IMR-90 (cell line): ENCODE measurements at regions not wholly inside any gene's neighbourhood (a gene's known extent, or its start where the extent isn't known, plus 50 kb on each side); places are given as distances from the start of the nearest gene placed in this dataset.

Source experiments
- ATAC-seq: fragments of 200-7000 bp; cut with Tn5 transposase; 2 replicates; pipeline ENCODE4 v1.9.1; 2020; ENCODE audit warnings: low read depth, mild to moderate bottlenecking, moderate library complexity
- BruUV-seq: library from RNA; stranded (reverse); fragments of 400-500 nt; replicated peaks from 2 replicates; lab custom pipeline; 2021; lab: Mats Ljungman, UMichigan
- CTCF ChIA-PET: fragments of 300-600 bp; formaldehyde crosslinking; extraction: SDS; loops from one replicate; lab custom pipeline; 2021; ENCODE audit warnings: antibody characterized with exemption; lab: Yijun Ruan, JAX
- POLR2A ChIA-PET: fragments of 300-600 bp; sonication (Branson Sonifier 250); formaldehyde crosslinking; loops from one replicate; lab custom pipeline; 2022; ENCODE audit warnings: antibody characterized with exemption; ENCODE audit not compliant: unreplicated experiment; lab: Charles Lee
- DNase-seq: peaks from one replicate; pipeline ENCODE4 v3.0.0; 2013
- H2AFZ ChIP-seq: replicated peaks from 2 replicates; pipeline ENCODE3; 2013; ENCODE audit warnings: low read length, mild to moderate bottlenecking; ENCODE audit not compliant: poor library complexity
- H2AK5ac ChIP-seq: 2 replicates; pipeline ENCODE4 v1.6.1; 2013; ENCODE audit warnings: low read depth, low read length, inconsistent platforms
- H2AK9ac ChIP-seq: replicated peaks from 2 replicates; pipeline ENCODE3; 2013; ENCODE audit warnings: mild to moderate bottlenecking, low read depth, low read length, moderate library complexity; ENCODE audit not compliant: poor library complexity
- H2BK120ac ChIP-seq: 2 replicates; pipeline ENCODE4 v1.6.1; 2013; ENCODE audit warnings: low read depth, low read length, inconsistent platforms
- H2BK15ac ChIP-seq: 3 replicates; pipeline ENCODE4 v1.6.1; 2013; ENCODE audit warnings: low read depth, low read length, inconsistent platforms
- H2BK20ac ChIP-seq: 2 replicates; pipeline ENCODE4 v1.6.1; 2013; ENCODE audit warnings: low read depth, mild to moderate bottlenecking, inconsistent platforms, low read length, moderate library complexity
- H2BK5ac ChIP-seq: 2 replicates; pipeline ENCODE4 v1.6.1; 2013; ENCODE audit warnings: mild to moderate bottlenecking, low read depth, low read length, inconsistent platforms; ENCODE audit not compliant: poor library complexity, severe bottlenecking
- H3K14ac ChIP-seq: replicated peaks from 2 replicates; pipeline ENCODE4 v1.6.1; 2013; ENCODE audit warnings: low read depth, low read length, inconsistent platforms
- H3K18ac ChIP-seq: 2 replicates; pipeline ENCODE4 v1.6.1; 2013; ENCODE audit warnings: low read depth, low read length, control low read depth
- H3K23ac ChIP-seq: 2 replicates; pipeline ENCODE4 v1.6.1; 2013; ENCODE audit warnings: low read depth, low read length, inconsistent platforms
- H3K27ac ChIP-seq: 2 replicates; pipeline ENCODE4 v1.5.1; 2013; ENCODE audit warnings: mild to moderate bottlenecking, control low read depth, low read length; ENCODE audit not compliant: insufficient read depth
- H3K27me3 ChIP-seq: 2 replicates; pipeline ENCODE4 v1.6.1; 2013; ENCODE audit warnings: low read length; ENCODE audit not compliant: control insufficient read depth, insufficient read depth
- H3K36me3 ChIP-seq: 2 replicates; pipeline ENCODE4 v1.6.1; 2013; ENCODE audit warnings: low read length, mixed read lengths; ENCODE audit not compliant: control insufficient read depth, insufficient read depth
- H3K4ac ChIP-seq: 2 replicates; pipeline ENCODE4 v1.6.1; 2013; ENCODE audit warnings: low read depth, low read length, inconsistent platforms
- H3K4me1 ChIP-seq: 2 replicates; pipeline ENCODE4 v1.6.1; 2013; ENCODE audit warnings: low read length, mixed read lengths; ENCODE audit not compliant: control insufficient read depth, insufficient read depth
- H3K4me2 ChIP-seq: 2 replicates; pipeline ENCODE4 v1.6.1; 2013; ENCODE audit warnings: low read depth, mild to moderate bottlenecking, control low read depth, low read length, moderate library complexity
- H3K4me3 ChIP-seq: 2 replicates; pipeline ENCODE4 v1.5.1; 2013; ENCODE audit warnings: low read depth, mild to moderate bottlenecking, control low read depth, low read length, moderate library complexity; ENCODE audit not compliant: insufficient read depth
- H3K56ac ChIP-seq: 2 replicates; pipeline ENCODE4 v1.6.1; 2013; ENCODE audit warnings: low read length, inconsistent platforms; ENCODE audit not compliant: insufficient read depth; ENCODE audit errors: extremely low read depth
- H3K79me1 ChIP-seq, 2 experiments: 2 replicates each; pipeline ENCODE4 v1.6.1; 2013; ENCODE audit warnings: low read length in 2 of 2, inconsistent platforms in 1 of 2, low read depth in 1 of 2
- H3K9ac ChIP-seq: 2 replicates; pipeline ENCODE4 v1.6.1; 2013; ENCODE audit warnings: low read depth, low read length, control low read depth
- H3K9me1 ChIP-seq: 2 replicates; pipeline ENCODE4 v1.6.1; 2013; ENCODE audit warnings: low read length, inconsistent platforms; ENCODE audit not compliant: insufficient read depth
- H3K9me3 ChIP-seq: 2 replicates; pipeline ENCODE4 v1.6.1; 2013; ENCODE audit warnings: low read length; ENCODE audit not compliant: control insufficient read depth, insufficient read depth
- H4K20me1 ChIP-seq: 2 replicates; pipeline ENCODE4 v1.6.1; 2013; ENCODE audit warnings: low read length, inconsistent platforms; ENCODE audit not compliant: insufficient read depth
- H4K5ac ChIP-seq: 2 replicates; pipeline ENCODE4 v1.6.1; 2013; ENCODE audit warnings: mild to moderate bottlenecking, low read depth, low read length, control low read depth
- H4K8ac ChIP-seq, 2 experiments: 2 replicates each; pipeline ENCODE4 v1.6.1; 2013; ENCODE audit warnings: low read depth in 2 of 2, low read length in 2 of 2, control low read depth in 1 of 2, inconsistent platforms in 1 of 2
- H4K91ac ChIP-seq: 2 replicates; pipeline ENCODE4 v1.6.1; 2013; ENCODE audit warnings: low read depth, low read length, inconsistent platforms; ENCODE audit not compliant: insufficient read depth
- BHLHE40 ChIP-seq: fragments of 150-350 bp; IDR thresholded peaks from 2 replicates; pipeline ENCODE4 v1.6.1; 2016; ENCODE audit warnings: mild to moderate bottlenecking, low read depth, low read length
- CEBPB ChIP-seq: IDR thresholded peaks from 2 replicates; pipeline ENCODE4 v1.6.1; 2012; ENCODE audit warnings: low read depth, low read length, improper control_type of control experiment
- CHD1 ChIP-seq: IDR thresholded peaks from 2 replicates; pipeline ENCODE4 v1.6.1; 2012; ENCODE audit warnings: low read depth, low read length, improper control_type of control experiment
- CTCF ChIP-seq: conservative IDR thresholded peaks from 2 replicates; pipeline ENCODE4 v1.5.1; 2012; ENCODE audit warnings: mild to moderate bottlenecking, low read depth, low read length, improper control_type of control experiment
- ELK1 ChIP-seq: fragments of 150-350 bp; IDR thresholded peaks from 2 replicates; pipeline ENCODE4 v1.6.1; 2016; ENCODE audit warnings: low read depth, mild to moderate bottlenecking, low read length, moderate library complexity, borderline replicate concordance
- FOS ChIP-seq: fragments of 150-350 bp; IDR thresholded peaks from 2 replicates; pipeline ENCODE4 v1.6.1; 2016; ENCODE audit warnings: low read depth, low read length
- MAFK ChIP-seq: IDR thresholded peaks from 2 replicates; pipeline ENCODE4 v1.6.1; 2012; ENCODE audit warnings: low read depth, low read length, improper control_type of control experiment
- MAZ ChIP-seq: IDR thresholded peaks from 2 replicates; pipeline ENCODE4 v1.6.1; 2012; ENCODE audit warnings: low read depth, mild to moderate bottlenecking, low read length, improper control_type of control experiment, moderate library complexity, borderline replicate concordance
- MXI1 ChIP-seq: IDR thresholded peaks from 2 replicates; pipeline ENCODE4 v1.6.1; 2012; ENCODE audit warnings: low read depth, mild to moderate bottlenecking, low read length, moderate library complexity, borderline replicate concordance
- NFE2L2 ChIP-seq: fragments of 150-350 bp; IDR thresholded peaks from 2 replicates; pipeline ENCODE4 v1.6.1; 2016; ENCODE audit warnings: low read depth, mild to moderate bottlenecking, low read length
- POLR2A ChIP-seq: IDR thresholded peaks from 2 replicates; pipeline ENCODE4 v1.6.1; 2012; ENCODE audit warnings: mild to moderate bottlenecking, low read depth, low read length
- RAD21 ChIP-seq: IDR thresholded peaks from 2 replicates; pipeline ENCODE4 v1.6.1; 2012; ENCODE audit warnings: low read length, improper control_type of control experiment
- RCOR1 ChIP-seq: IDR thresholded peaks from 2 replicates; pipeline ENCODE4 v1.6.1; 2012; ENCODE audit warnings: mild to moderate bottlenecking, low read length, improper control_type of control experiment; ENCODE audit not compliant: insufficient replicate concordance
- RFX5 ChIP-seq: IDR thresholded peaks from 2 replicates; pipeline ENCODE4 v1.8.0; 2012; ENCODE audit warnings: low read depth, mild to moderate bottlenecking, low read length, moderate library complexity
- SMC3 ChIP-seq: fragments of 150-350 bp; IDR thresholded peaks from 2 replicates; pipeline ENCODE4 v1.6.1; 2016; ENCODE audit warnings: low read depth, mild to moderate bottlenecking, antibody characterized with exemption, low read length, moderate library complexity
- USF2 ChIP-seq: fragments of 150-350 bp; IDR thresholded peaks from 2 replicates; pipeline ENCODE4 v1.6.1; 2017; ENCODE audit warnings: mild to moderate bottlenecking, antibody characterized with exemption, low read length, low read depth
- WGBS, 2 experiments: methylation state at CpG; one replicate each; pipeline versions ENCODE4 v1.1.5 to v1.1.7; 2013; ENCODE audit warnings: missing lambda C conversion rate in 2 of 2; ENCODE audit not compliant: insufficient read length in 1 of 2; ENCODE audit errors: extremely low coverage in 2 of 2; 5-methylcytosine and 5-hydroxymethylcytosine counted together
- dilution Hi-C: fragments of 300-500 bp; cut with HindIII; formaldehyde crosslinking; loops from one replicate; pipeline ENCODE4 v1.14.3; 2018; ENCODE audit warnings: low sequenced_read_pairs; ENCODE audit not compliant: unreplicated experiment
- in situ Hi-C: fragments of 300-500 bp; cut with MboI; formaldehyde crosslinking; loops from 3 replicates; pipeline ENCODE4 v1.14.3; 2019; ENCODE audit warnings: low sequenced_read_pairs, inconsistent platforms, mixed read lengths
- intact Hi-C: fragments of 100-400 bp; cut with micrococcal nuclease; formaldehyde crosslinking; loops from 2 replicates; pipeline ENCODE4 v1.10.0; 2022

- no peak for ATAC-seq
- no peak overlapping the region for H2BK120ac ChIP-seq
- H2BK15ac ChIP-seq = no peak overlapping the region
- BruUV-seq = no TSS peak
- H3K9me1 ChIP-seq = no peaks in the 10 kb centered on the region
- no peaks in the 10 kb centered on the region for H4K20me1 ChIP-seq
- no peak overlapping the region for H3K4me2 ChIP-seq
- H3K18ac ChIP-seq = no peak overlapping the region
- no peaks in the 10 kb centered on the region for H3K9me3 ChIP-seq
- ChIA-PET POLR2A (no interaction called here), CTCF (no interaction called here)
- H4K5ac ChIP-seq = no peak overlapping the region
- no peaks in the 10 kb centered on the region for H3K27me3 ChIP-seq
- H3K9ac ChIP-seq = no peak overlapping the region
- no peak overlapping the region for H2AK9ac ChIP-seq
- H3K4me1 ChIP-seq = no peaks in the 10 kb centered on the region
- H4K8ac ChIP-seq = no peak overlapping the region
- H2AFZ ChIP-seq = no peak overlapping the region
- H2AK5ac ChIP-seq = no peak overlapping the region
- no peak overlapping the region for H3K56ac ChIP-seq
- no peak overlapping the region for H3K4me3 ChIP-seq
- no peak for DNase-seq
- TF ChIP-seq ELK1 (no peak), RCOR1 (no peak), RAD21 (no peak), SMC3 (no peak), BHLHE40 (no peak), CTCF (no peak), POLR2A (no peak), NFE2L2 (no peak), RFX5 (no peak), MAFK (no peak), USF2 (no peak), FOS (no peak), MXI1 (no peak), CHD1 (no peak), MAZ (no peak), CEBPB (no peak)
- no peak overlapping the region for H3K4ac ChIP-seq
- H3K14ac ChIP-seq = no peak overlapping the region
- dilution Hi-C loops = no loop called here
- H2BK20ac ChIP-seq = no peak overlapping the region
- no peak overlapping the region for H3K23ac ChIP-seq
- no peaks in the 10 kb centered on the region for H3K79me1 ChIP-seq
- H2BK5ac ChIP-seq = no peak overlapping the region
- intact Hi-C loops = loop anchor here (2.0 kb wide), 1 partner anchor 338 kb away; no protein-coding TSS in a partner anchor
- 97% methylated on average over 7 of the region's 13 CpGs; no CpG with 5 or more reads in 1 of the 2 experiments for WGBS, 2 experiments
- no peak overlapping the region for H4K91ac ChIP-seq
- in situ Hi-C loops = no loop called here
- no peaks in the 10 kb centered on the region for H3K36me3 ChIP-seq
- H3K27ac ChIP-seq = no peak overlapping the region
These were observed 75.8 kb upstream of the KCNAB1 start for GRCh38 chr3:156044634-156044975.
